ENCODE measurements at regions not wholly inside any gene's neighbourhood (a gene's known extent, or its start where the extent isn't known, plus 50 kb on each side); places are given as distances from the start of the nearest gene placed in this dataset.
A peak's percentile ranks its signal among the peaks of the same experiment; 100 is the strongest.

DNA sequence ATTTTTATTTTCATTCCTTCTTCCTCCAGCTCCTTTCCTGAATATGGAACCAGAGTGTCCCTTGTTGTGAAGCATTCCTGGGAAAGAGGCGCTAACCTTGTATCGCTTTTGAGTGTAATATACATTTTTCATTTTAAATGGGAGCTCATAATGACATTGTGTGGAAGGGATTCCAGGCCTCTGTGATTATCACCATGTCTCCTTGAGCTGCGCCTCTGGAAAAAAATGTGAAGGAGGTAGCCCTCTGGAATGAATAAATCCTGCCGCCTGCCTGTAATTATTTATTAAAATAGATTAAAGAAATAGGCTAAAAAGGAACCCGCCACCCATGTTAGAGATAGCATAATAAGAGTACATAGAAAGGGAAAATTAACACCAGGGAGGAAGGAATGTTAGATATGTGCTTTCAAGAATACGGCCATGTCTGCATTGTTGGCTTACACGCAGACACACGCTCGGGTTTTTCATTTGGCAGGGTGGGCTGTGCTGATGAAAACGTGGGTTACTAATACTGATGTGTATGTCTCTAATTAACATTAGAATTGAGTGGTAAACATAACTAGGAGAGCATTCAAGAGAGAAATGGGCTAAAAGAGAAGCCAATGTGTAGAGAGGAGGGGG is 138.5 kb downstream of the LINC00237 start:
- Histone ChIP-seq H2BK15ac (ENCODE audit: low read length) (no peak overlapping the region), H4K91ac (ENCODE audit: low read depth, low read length, poor library complexity) (no peak overlapping the region), H3K14ac (ENCODE audit: low read length) (no peak overlapping the region), H3K9ac (ENCODE audit: low read depth, low read length, poor library complexity) (no peak overlapping the region), H3K4me3 (ENCODE audit: low read length in 2 of 2) (no peak overlapping the region), H4K8ac (ENCODE audit: low read depth, low read length) (no peak overlapping the region), H3K27ac (replicated peaks; ENCODE audit: low read length) (no peak overlapping the region), H2BK5ac (ENCODE audit: low read length) (no peak overlapping the region), H3K18ac (ENCODE audit: low read length) (no peak overlapping the region), H2AFZ (ENCODE audit: low read length) (no peak overlapping the region), H2BK12ac (ENCODE audit: low read length) (no peak overlapping the region), H2AK5ac (ENCODE audit: low read depth, low read length) (no peak overlapping the region), H3K4me1 (ENCODE audit: control insufficient read depth in 2 of 2, insufficient read depth in 1 of 2, low read depth in 1 of 2, low read length in 2 of 2) (no peaks in the 10 kb centered on the region), H3K27me3 (ENCODE audit: control insufficient read depth in 3 of 3, insufficient read depth in 3 of 3, low read depth in 1 of 3, low read length in 3 of 3) (peaks cover 0 to 11% (median 0%) of the 10 kb centered on the region in 3 experiments), H3K4ac (ENCODE audit: low read length) (no peak overlapping the region), H3K36me3 (replicated peaks in 1 of 2; ENCODE audit: control insufficient read depth in 2 of 2, insufficient read depth in 2 of 2, low read length in 2 of 2) (no peaks in the 10 kb centered on the region), H3K23ac (ENCODE audit: low read depth, low read length, poor library complexity) (no peak overlapping the region), H2BK120ac (ENCODE audit: low read depth, low read length) (no peak overlapping the region), H3K9me3 (replicated peaks in 1 of 2; ENCODE audit: control insufficient read depth in 2 of 2, insufficient read depth in 1 of 2, low read depth in 1 of 2, low read length in 2 of 2) (no peaks in the 10 kb centered on the region), H3K79me1 (ENCODE audit: low read depth, low read length) (no peaks in the 10 kb centered on the region), H3K4me2 (ENCODE audit: insufficient read depth, low read length, poor library complexity, severe bottlenecking) (no peak overlapping the region)
- no peak for DNase-seq (ENCODE audit: low spot score)
- no CpG with 5 or more reads among the region's 10 CpGs for WGBS, 2 donors (ENCODE audit: extremely low coverage in 2 of 2, insufficient read length in 2 of 2, insufficient replicate concordance in 1 of 2)

DNA sequence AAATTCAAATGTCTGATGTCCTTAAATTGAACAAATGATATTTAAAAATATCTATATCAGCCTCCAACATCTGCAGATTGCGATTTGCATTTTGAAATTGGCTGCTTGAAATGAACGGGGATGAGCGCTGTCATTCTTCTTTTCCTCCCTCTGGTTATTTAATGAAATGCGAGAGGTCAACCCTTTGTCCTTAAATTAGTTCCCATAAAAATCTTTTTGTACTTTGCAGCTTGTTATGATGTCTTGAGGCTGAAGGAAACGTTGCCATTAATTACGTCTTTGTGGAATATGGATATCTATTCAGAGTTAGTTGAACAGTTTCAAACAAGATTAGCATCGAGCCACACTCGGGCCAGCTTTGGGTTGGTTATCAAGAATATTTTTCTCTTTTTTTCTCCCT is 140.0 kb downstream of the LINC00237 start:
- H2BK15ac ChIP-seq (ENCODE audit: low read length), result no peak overlapping the region
- peaks cover 0 to 11% (median 0%) of the 10 kb centered on the region in 3 experiments for H3K27me3 ChIP-seq (ENCODE audit: control insufficient read depth in 3 of 3, insufficient read depth in 3 of 3, low read depth in 1 of 3, low read length in 3 of 3)
- DNase-seq (ENCODE audit: low spot score), result no peak
- H3K36me3 ChIP-seq (replicated peaks in 1 of 2; ENCODE audit: control insufficient read depth in 2 of 2, insufficient read depth in 2 of 2, low read length in 2 of 2), result no peaks in the 10 kb centered on the region
- no peak overlapping the region for H4K8ac ChIP-seq (ENCODE audit: low read depth, low read length)
- no peak overlapping the region for H2AK5ac ChIP-seq (ENCODE audit: low read depth, low read length)
- no peak overlapping the region for H4K91ac ChIP-seq (ENCODE audit: low read depth, low read length, poor library complexity)
- no peak overlapping the region for H3K18ac ChIP-seq (ENCODE audit: low read length)
- no peak overlapping the region for H2BK120ac ChIP-seq (ENCODE audit: low read depth, low read length)
- no peak overlapping the region for H3K4me2 ChIP-seq (ENCODE audit: insufficient read depth, low read length, poor library complexity, severe bottlenecking)
- no peak overlapping the region for H3K23ac ChIP-seq (ENCODE audit: low read depth, low read length, poor library complexity)
- no peak overlapping the region for H2AFZ ChIP-seq (ENCODE audit: low read length)
- no peak overlapping the region for H3K9ac ChIP-seq (ENCODE audit: low read depth, low read length, poor library complexity)
- no peak overlapping the region for H2BK5ac ChIP-seq (ENCODE audit: low read length)
- no peak overlapping the region for H2BK12ac ChIP-seq (ENCODE audit: low read length)
- WGBS, 2 donors (ENCODE audit: extremely low coverage in 2 of 2, insufficient read length in 2 of 2, insufficient replicate concordance in 1 of 2), result no CpG with 5 or more reads among the region's 8 CpGs
- no peak overlapping the region for H3K4me3 ChIP-seq (ENCODE audit: low read length in 2 of 2)
- no peaks in the 10 kb centered on the region for H3K79me1 ChIP-seq (ENCODE audit: low read depth, low read length)
- H3K14ac ChIP-seq (ENCODE audit: low read length), result no peak overlapping the region
- H3K4me1 ChIP-seq (ENCODE audit: control insufficient read depth in 2 of 2, insufficient read depth in 1 of 2, low read depth in 1 of 2, low read length in 2 of 2), result no peaks in the 10 kb centered on the region
- no peak overlapping the region for H3K4ac ChIP-seq (ENCODE audit: low read length)
- no peak overlapping the region for H3K27ac ChIP-seq (replicated peaks; ENCODE audit: low read length)
- H3K9me3 ChIP-seq (replicated peaks in 1 of 2; ENCODE audit: control insufficient read depth in 2 of 2, insufficient read depth in 1 of 2, low read depth in 1 of 2, low read length in 2 of 2), result no peaks in the 10 kb centered on the region

DNA sequence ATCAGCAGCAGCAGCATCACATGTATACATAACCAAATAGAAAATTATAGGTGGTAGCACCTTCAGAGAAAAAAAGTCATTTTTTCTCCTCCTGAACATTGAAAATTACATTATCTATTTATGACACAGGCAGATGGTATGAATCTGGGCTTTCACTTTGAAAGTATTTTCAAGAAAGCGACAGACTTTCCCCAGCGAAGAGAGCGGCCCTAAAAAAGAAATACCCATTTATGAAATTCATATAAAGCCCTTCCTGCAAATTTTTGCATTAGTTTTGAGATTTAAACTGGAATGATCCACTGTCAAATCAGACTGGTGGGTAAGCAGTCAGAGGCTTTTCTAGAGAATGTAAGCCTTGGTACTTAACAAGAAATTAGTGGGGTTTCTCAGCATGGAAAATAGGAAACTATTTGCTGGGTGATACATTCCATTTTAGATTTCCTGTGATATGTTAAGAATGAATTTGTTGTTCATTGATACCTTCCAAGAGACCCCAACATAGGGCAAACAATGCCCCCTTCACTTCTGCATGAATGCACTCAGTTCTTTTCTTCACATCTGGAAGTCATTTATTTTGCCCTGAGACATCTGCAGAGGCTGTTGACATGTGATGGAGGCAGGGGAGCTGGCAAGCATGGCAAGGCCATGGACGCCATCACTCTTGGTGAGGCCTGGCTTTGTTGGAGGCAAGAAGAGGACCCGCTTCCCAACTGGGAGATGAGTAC is 147.0 kb downstream of the LINC00237 start:
- Histone ChIP-seq H3K27me3 (ENCODE audit: control insufficient read depth in 3 of 3, insufficient read depth in 3 of 3, low read depth in 1 of 3, low read length in 3 of 3) (no peaks in the 10 kb centered on the region), H2BK5ac (ENCODE audit: low read length) (no peak overlapping the region), H4K8ac (ENCODE audit: low read depth, low read length) (no peak overlapping the region), H3K18ac (ENCODE audit: low read length) (no peak overlapping the region), H3K4me1 (ENCODE audit: control insufficient read depth in 2 of 2, insufficient read depth in 1 of 2, low read depth in 1 of 2, low read length in 2 of 2) (peaks cover 0 to 8% of the 10 kb centered on the region in 2 donors), H3K9me3 (replicated peaks in 1 of 2; ENCODE audit: control insufficient read depth in 2 of 2, insufficient read depth in 1 of 2, low read depth in 1 of 2, low read length in 2 of 2) (no peaks in the 10 kb centered on the region), H2AK5ac (ENCODE audit: low read depth, low read length) (no peak overlapping the region), H3K4me3 (ENCODE audit: low read length in 2 of 2) (no peak overlapping the region), H2AFZ (ENCODE audit: low read length) (no peak overlapping the region), H3K36me3 (replicated peaks in 1 of 2; ENCODE audit: control insufficient read depth in 2 of 2, insufficient read depth in 2 of 2, low read length in 2 of 2) (no peaks in the 10 kb centered on the region), H3K9ac (ENCODE audit: low read depth, low read length, poor library complexity) (no peak overlapping the region), H3K14ac (ENCODE audit: low read length) (no peak overlapping the region), H3K23ac (ENCODE audit: low read depth, low read length, poor library complexity) (no peak overlapping the region), H2BK15ac (ENCODE audit: low read length) (no peak overlapping the region), H3K27ac (replicated peaks; ENCODE audit: low read length) (no peak overlapping the region), H2BK12ac (ENCODE audit: low read length) (no peak overlapping the region), H3K4ac (ENCODE audit: low read length) (no peak overlapping the region), H4K91ac (ENCODE audit: low read depth, low read length, poor library complexity) (no peak overlapping the region), H2BK120ac (ENCODE audit: low read depth, low read length) (no peak overlapping the region), H3K4me2 (ENCODE audit: insufficient read depth, low read length, poor library complexity, severe bottlenecking) (no peak overlapping the region), H3K79me1 (ENCODE audit: low read depth, low read length) (no peaks in the 10 kb centered on the region)
- peak; percentile 8 for DNase-seq (ENCODE audit: low spot score)
- WGBS, 2 donors (ENCODE audit: extremely low coverage in 2 of 2, insufficient read length in 2 of 2, insufficient replicate concordance in 1 of 2), result no CpG with 5 or more reads among the region's 5 CpGs

DNA sequence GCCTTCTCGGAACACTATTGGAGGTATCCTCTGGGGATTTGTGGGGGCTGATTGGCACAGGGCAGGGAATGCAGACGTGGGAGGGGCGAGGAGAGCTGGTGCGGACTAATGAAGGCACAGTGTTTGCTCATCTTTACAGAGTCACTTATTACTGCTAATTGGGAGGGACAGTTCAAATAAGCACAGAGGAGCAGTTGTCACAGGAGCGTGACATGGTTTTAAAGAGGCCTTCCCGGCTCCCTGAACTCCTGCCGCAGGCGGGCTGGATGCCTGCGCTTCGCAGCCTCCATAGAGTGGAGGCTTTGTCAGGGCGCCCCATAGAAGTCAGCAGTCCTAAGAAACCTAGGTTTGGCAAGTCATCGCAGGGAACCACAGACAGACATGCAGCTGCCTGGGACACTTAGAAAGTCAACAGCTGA is 149.6 kb downstream of the LINC00237 start:
- H3K4me1 ChIP-seq (ENCODE audit: control insufficient read depth in 2 of 2, insufficient read depth in 1 of 2, low read depth in 1 of 2, low read length in 2 of 2), result peaks cover 0 to 8% of the 10 kb centered on the region in 2 donors
- no peaks in the 10 kb centered on the region for H3K9me3 ChIP-seq (replicated peaks in 1 of 2; ENCODE audit: control insufficient read depth in 2 of 2, insufficient read depth in 1 of 2, low read depth in 1 of 2, low read length in 2 of 2)
- no peaks in the 10 kb centered on the region for H3K79me1 ChIP-seq (ENCODE audit: low read depth, low read length)
- H3K4me2 ChIP-seq (ENCODE audit: insufficient read depth, low read length, poor library complexity, severe bottlenecking), result no peak overlapping the region
- no CpG with 5 or more reads among the region's 12 CpGs for WGBS, 2 donors (ENCODE audit: extremely low coverage in 2 of 2, insufficient read length in 2 of 2, insufficient replicate concordance in 1 of 2)
- peak overlapping the region; percentile 74 for H3K18ac ChIP-seq (ENCODE audit: low read length)
- no peak overlapping the region for H2AK5ac ChIP-seq (ENCODE audit: low read depth, low read length)
- H3K9ac ChIP-seq (ENCODE audit: low read depth, low read length, poor library complexity), result no peak overlapping the region
- no peak overlapping the region for H3K4me3 ChIP-seq (ENCODE audit: low read length in 2 of 2)
- no peak overlapping the region for H2BK15ac ChIP-seq (ENCODE audit: low read length)
- H3K36me3 ChIP-seq (replicated peaks in 1 of 2; ENCODE audit: control insufficient read depth in 2 of 2, insufficient read depth in 2 of 2, low read length in 2 of 2), result no peaks in the 10 kb centered on the region
- peak; percentile 29 for DNase-seq (ENCODE audit: low spot score)
- no peak overlapping the region for H2AFZ ChIP-seq (ENCODE audit: low read length)
- H4K91ac ChIP-seq (ENCODE audit: low read depth, low read length, poor library complexity), result no peak overlapping the region
- no peak overlapping the region for H2BK120ac ChIP-seq (ENCODE audit: low read depth, low read length)
- no peak overlapping the region for H2BK12ac ChIP-seq (ENCODE audit: low read length)
- H3K27me3 ChIP-seq (ENCODE audit: control insufficient read depth in 3 of 3, insufficient read depth in 3 of 3, low read depth in 1 of 3, low read length in 3 of 3), result peaks cover 0 to 2% (median 0%) of the 10 kb centered on the region in 3 experiments
- H4K8ac ChIP-seq (ENCODE audit: low read depth, low read length), result no peak overlapping the region
- peak overlapping the region; percentile 30 for H3K27ac ChIP-seq (replicated peaks; ENCODE audit: low read length)
- H2BK5ac ChIP-seq (ENCODE audit: low read length), result no peak overlapping the region
- H3K23ac ChIP-seq (ENCODE audit: low read depth, low read length, poor library complexity), result no peak overlapping the region
- H3K4ac ChIP-seq (ENCODE audit: low read length), result no peak overlapping the region
- H3K14ac ChIP-seq (ENCODE audit: low read length), result no peak overlapping the region
